HG02885 (cell line): ENCODE measurements at regions not wholly inside any gene's neighbourhood (a gene's known extent, or its start where the extent isn't known, plus 50 kb on each side); places are given as distances from the start of the nearest gene placed in this dataset.

Experiments used
- ATAC-seq: cut with Tn5 transposase; IDR thresholded peaks from one replicate; pipeline ENCODE4 v1.9.1; 2021; ENCODE audit warnings: mild to moderate bottlenecking; ENCODE audit not compliant: unreplicated experiment, poor library complexity

- ATAC-seq, result no peak
These were observed 237.3 kb upstream of the SP8 start for GRCh38 chr7:21023841-21024484.

GRCh38 chr7:21024485-21024867, 237.8 kb upstream of the SP8 start:
- no peak for ATAC-seq

GRCh38 chr7:21028186-21028585, 241.5 kb upstream of the SP8 start:
- ATAC-seq, result no peak

GRCh38 chr7:21028599-21028998, 241.9 kb upstream of the SP8 start:
- ATAC-seq, result no peak

GRCh38 chr7:21029006-21029405, 242.3 kb upstream of the SP8 start:
- no peak for ATAC-seq

GRCh38 chr7:21030237-21030871, 243.7 kb upstream of the SP8 start:
- ATAC-seq, result no peak

- ATAC-seq, result no peak
These were observed 254.6 kb upstream of the SP8 start for GRCh38 chr7:21041252-21041651.

- ATAC-seq, result no peak
These were observed 255.0 kb upstream of the SP8 start for GRCh38 chr7:21041666-21042065.

- no peak for ATAC-seq
These were observed 257.7 kb upstream of the SP8 start for GRCh38 chr7:21044384-21044783.

GRCh38 chr7:21044913-21045568, 258.4 kb upstream of the SP8 start:
- no peak for ATAC-seq

- ATAC-seq, result no peak
These were observed 265.2 kb upstream of the SP8 start for GRCh38 chr7:21051865-21052264.

GRCh38 chr7:21054427-21055112, 267.9 kb upstream of the SP8 start:
- ATAC-seq, result no peak

GRCh38 chr7:21059069-21059468, 272.4 kb upstream of the SP8 start:
- no peak for ATAC-seq

- ATAC-seq, result no peak
These were observed 276.4 kb upstream of the SP8 start for GRCh38 chr7:21063106-21063505.

GRCh38 chr7:21064698-21065648, 278.3 kb upstream of the SP8 start:
- no peak for ATAC-seq

- ATAC-seq, result no peak
These were observed 279.5 kb upstream of the SP8 start for GRCh38 chr7:21066221-21066620.

- no peak for ATAC-seq
These were observed 280.5 kb upstream of the SP8 start for GRCh38 chr7:21067216-21067615.

GRCh38 chr7:21070571-21071090, 283.9 kb upstream of the SP8 start:
- no peak for ATAC-seq

- no peak for ATAC-seq
These were observed 285.1 kb upstream of the SP8 start for GRCh38 chr7:21071561-21072501.
